DOHH2 (cell line): ENCODE measurements at regions not wholly inside any gene's neighbourhood (a gene's known extent, or its start where the extent isn't known, plus 50 kb on each side); places are given as distances from the start of the nearest gene placed in this dataset.
"Not testable (repeated sequence)": the region's sequence is repeated elsewhere in the genome, so short reads cannot be mapped to it uniquely, and the experiment has no call there.

Experiments used
- H3F3A ChIP-seq: fragments of 200-600 bp; sonication (generic), shearing (Covaris generic); 2 replicates; pipeline ENCODE4 v1.6.0; 2016; ENCODE audit warnings: antibody characterized with exemption, mild to moderate bottlenecking; ENCODE audit not compliant: control insufficient read depth, insufficient read depth
- H3K27ac ChIP-seq: fragments of 200-600 bp; sonication (generic); 2 replicates; pipeline ENCODE4 v1.5.1; 2014; ENCODE audit warnings: low read depth, mild to moderate bottlenecking, low read length, moderate library complexity
- H3K27me3 ChIP-seq: fragments of 200-600 bp; sonication (generic); 2 replicates; pipeline ENCODE4 v1.6.1; 2014; ENCODE audit warnings: mild to moderate bottlenecking, low read length, mixed read lengths; ENCODE audit not compliant: control insufficient read depth
- H3K36me3 ChIP-seq: fragments of 200-600 bp; sonication (generic); 2 replicates; pipeline ENCODE4 v1.6.1; 2014; ENCODE audit warnings: mild to moderate bottlenecking, low read length, moderate library complexity, mixed read lengths; ENCODE audit not compliant: control insufficient read depth
- H3K4me1 ChIP-seq: fragments of 200-600 bp; sonication (generic); 2 replicates; pipeline ENCODE4 v1.6.1; 2014; ENCODE audit warnings: mild to moderate bottlenecking, low read length, mixed read lengths; ENCODE audit not compliant: control insufficient read depth
- H3K4me2 ChIP-seq: fragments of 200-600 bp; sonication (generic); 2 replicates; pipeline ENCODE4 v1.6.0; 2014; ENCODE audit warnings: mild to moderate bottlenecking, low read length, moderate library complexity
- H3K4me3 ChIP-seq: fragments of 200-600 bp; sonication (generic); 2 replicates; pipeline ENCODE4 v1.5.1; 2014; ENCODE audit warnings: mild to moderate bottlenecking, low read length, mixed read lengths
- H3K79me2 ChIP-seq: fragments of 200-600 bp; sonication (generic); 2 replicates; pipeline ENCODE4 v1.6.1; 2014; ENCODE audit warnings: mild to moderate bottlenecking, low read length, mixed read lengths; ENCODE audit not compliant: control insufficient read depth
- H3K9me2 ChIP-seq: fragments of 200-600 bp; sonication (generic); replicated peaks from 2 replicates; pipeline ENCODE4 v1.6.1; 2014; ENCODE audit warnings: mild to moderate bottlenecking, low read length, mixed read lengths; ENCODE audit not compliant: control insufficient read depth
- H3K9me3 ChIP-seq: fragments of 200-600 bp; sonication (generic); 2 replicates; pipeline ENCODE4 v1.6.1; 2014; ENCODE audit warnings: antibody characterized with exemption, low read length, mixed read lengths; ENCODE audit not compliant: control insufficient read depth, insufficient read depth
- H4K20me1 ChIP-seq: fragments of 200-600 bp; sonication (generic); 2 replicates; pipeline ENCODE4 v1.6.0; 2014; ENCODE audit warnings: low read depth, mild to moderate bottlenecking, antibody characterized with exemption, low read length, moderate library complexity; ENCODE audit not compliant: control insufficient read depth, insufficient read depth
- CTCF ChIP-seq: fragments of 200-600 bp; sonication (generic); IDR thresholded peaks from one replicate; pipeline ENCODE4 v1.5.1; 2014; ENCODE audit warnings: antibody characterized with exemption, mild to moderate bottlenecking, low read depth, low read length; ENCODE audit not compliant: poor library complexity, severe bottlenecking
- EZH2phosphoT487 ChIP-seq: fragments of 200-600 bp; sonication (generic); IDR thresholded peaks from 2 replicates; pipeline ENCODE4 v1.6.1; 2017; ENCODE audit warnings: borderline replicate concordance, mild to moderate bottlenecking, antibody characterized with exemption, low read length, moderate library complexity, mixed read lengths

GRCh38 chrX:22589845-22590244 lies 317.1 kb downstream of the CBLL2 start:
- no peaks in the 10 kb centered on the region for H3K9me3 ChIP-seq
- no peaks in the 10 kb centered on the region for H4K20me1 ChIP-seq
- no peak overlapping the region for H3K4me3 ChIP-seq
- H3K27ac ChIP-seq: no peak overlapping the region
- no peaks in the 10 kb centered on the region for H3K79me2 ChIP-seq
- H3K4me1 ChIP-seq: no peaks in the 10 kb centered on the region
- no peak for TF ChIP-seq EZH2phosphoT487
- TF ChIP-seq CTCF: no peak
- no peaks in the 10 kb centered on the region for H3K9me2 ChIP-seq
- H3K27me3 ChIP-seq: no peaks in the 10 kb centered on the region
- H3K36me3 ChIP-seq: no peaks in the 10 kb centered on the region
- no peaks in the 10 kb centered on the region for H3F3A ChIP-seq
- no peak overlapping the region for H3K4me2 ChIP-seq

GRCh38 chrX:22594766-22595165 lies 322.1 kb downstream of the CBLL2 start:
- H4K20me1 ChIP-seq: no peaks in the 10 kb centered on the region
- H3K27ac ChIP-seq: no peak overlapping the region
- H3K79me2 ChIP-seq: no peaks in the 10 kb centered on the region
- no peak overlapping the region for H3K4me2 ChIP-seq
- no peaks in the 10 kb centered on the region for H3K36me3 ChIP-seq
- H3K9me3 ChIP-seq: no peaks in the 10 kb centered on the region
- H3K27me3 ChIP-seq: no peaks in the 10 kb centered on the region
- no peaks in the 10 kb centered on the region for H3F3A ChIP-seq
- no peak overlapping the region for H3K4me3 ChIP-seq
- no peaks in the 10 kb centered on the region for H3K4me1 ChIP-seq
- no peaks in the 10 kb centered on the region for H3K9me2 ChIP-seq
- TF ChIP-seq CTCF (no peak), EZH2phosphoT487 (no peak)

GRCh38 chrX:22603060-22603459 lies 330.3 kb downstream of the CBLL2 start:
- Histone ChIP-seq H3K79me2 (no peaks in the 10 kb centered on the region), H3K4me3 (no peak overlapping the region), H3K4me1 (no peaks in the 10 kb centered on the region), H3K4me2 (no peak overlapping the region), H4K20me1 (no peaks in the 10 kb centered on the region), H3K9me3 (no peaks in the 10 kb centered on the region), H3K27ac (no peak overlapping the region), H3K9me2 (no peaks in the 10 kb centered on the region), H3K36me3 (no peaks in the 10 kb centered on the region), H3F3A (no peaks in the 10 kb centered on the region), H3K27me3 (no peaks in the 10 kb centered on the region)
- TF ChIP-seq CTCF (no peak), EZH2phosphoT487 (no peak)

- H3K4me3 ChIP-seq, H3K27me3 ChIP-seq, H3K9me3 ChIP-seq, H3K27ac ChIP-seq, H3K4me1 ChIP-seq, H3K9me2 ChIP-seq, H4K20me1 ChIP-seq, H3K79me2 ChIP-seq, H3K36me3 ChIP-seq, H3K4me2 ChIP-seq, H3F3A ChIP-seq: not testable (repeated sequence)
These were observed 336.7 kb downstream of the CBLL2 start for GRCh38 chrX:22609452-22609851.
